Stimulated activated naive CD8-positive, alpha-beta T cell treated with anti-CD3 and anti-CD28 coated beads, Interleukin-15, Interleukin-2, amounts not matched to agents 100 U/mL and 50 U/mL, for 24 hours (primary cell): ENCODE measurements at regions not wholly inside any gene's neighbourhood (a gene's known extent, or its start where the extent isn't known, plus 50 kb on each side); places are given as distances from the start of the nearest gene placed in this dataset.
A peak's percentile ranks its signal among the peaks of the same experiment; 100 is the strongest.

Experiments used
- ATAC-seq: fragments of 150-1000 bp; cut with Tn5 transposase; one replicate; pipeline ENCODE4 v1.10.0; 2021
- DNase-seq: peaks from one replicate; pipeline ENCODE4 v3.0.0; 2021

- DNase-seq (no peak), ATAC-seq (peak; percentile 40)
Measured at GRCh38 chr3:17945018-17945798, 202.8 kb upstream of the TBC1D5 start.

DNA sequence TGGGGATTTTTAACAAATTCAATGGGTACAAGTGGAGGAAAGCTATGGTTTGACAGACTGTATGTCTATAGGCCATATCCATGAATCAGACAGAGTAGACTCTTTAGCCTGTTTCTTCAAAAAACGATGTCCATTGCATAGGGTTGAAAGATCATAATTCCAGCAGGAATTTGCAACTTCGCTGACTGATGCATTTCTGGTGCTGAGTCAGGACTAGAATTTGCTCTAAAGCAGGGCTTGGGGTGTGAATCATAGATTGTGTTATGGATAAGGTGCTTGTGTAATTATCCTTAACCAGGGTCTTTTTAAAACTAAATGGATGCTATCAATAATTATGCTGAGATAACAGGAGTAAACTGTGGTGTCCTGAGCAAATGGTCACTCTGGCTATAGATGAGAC lies 200.4 kb upstream of the TBC1D5 start:
- ATAC-seq (no peak), DNase-seq (no peak)

DNA sequence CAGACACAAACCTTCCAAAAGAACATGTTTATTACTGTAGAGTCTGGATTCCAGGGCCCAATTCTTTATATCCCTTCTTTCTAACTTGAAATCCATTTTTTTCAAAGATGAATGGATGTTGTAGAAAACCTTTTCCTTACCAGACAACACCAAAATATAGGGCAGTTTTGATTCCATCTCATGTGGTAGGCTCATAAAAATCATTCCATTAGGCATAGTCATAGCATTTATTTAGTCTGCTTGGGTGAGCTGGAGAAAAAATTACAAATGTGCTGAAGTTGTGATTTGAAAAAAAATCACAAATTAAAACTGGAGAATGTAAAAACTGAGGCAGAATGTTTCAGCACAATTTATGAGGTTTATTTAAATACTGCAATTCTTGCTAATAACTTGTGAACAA lies 199.3 kb upstream of the TBC1D5 start:
- ATAC-seq (no peak), DNase-seq (no peak)

DNA sequence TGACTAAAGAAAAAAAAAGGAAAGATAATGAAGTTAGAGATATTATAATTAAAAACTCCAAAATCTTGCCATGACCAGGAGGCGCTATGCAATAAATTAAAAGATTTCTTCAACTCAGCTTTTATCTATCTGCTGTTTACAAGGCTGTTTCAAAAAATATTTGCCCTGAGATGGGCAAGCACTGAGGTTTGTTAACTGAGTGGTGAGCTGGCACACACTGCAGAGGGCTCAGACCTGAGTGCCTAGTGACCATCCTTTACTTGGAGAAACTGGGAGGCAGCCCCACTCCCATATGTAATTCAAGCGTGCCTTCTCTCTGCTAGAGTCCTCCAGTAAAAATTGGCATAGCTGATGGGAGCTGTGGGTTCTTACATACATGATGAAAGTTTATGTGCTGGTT lies 198.7 kb upstream of the TBC1D5 start:
- ATAC-seq: no peak

DNA sequence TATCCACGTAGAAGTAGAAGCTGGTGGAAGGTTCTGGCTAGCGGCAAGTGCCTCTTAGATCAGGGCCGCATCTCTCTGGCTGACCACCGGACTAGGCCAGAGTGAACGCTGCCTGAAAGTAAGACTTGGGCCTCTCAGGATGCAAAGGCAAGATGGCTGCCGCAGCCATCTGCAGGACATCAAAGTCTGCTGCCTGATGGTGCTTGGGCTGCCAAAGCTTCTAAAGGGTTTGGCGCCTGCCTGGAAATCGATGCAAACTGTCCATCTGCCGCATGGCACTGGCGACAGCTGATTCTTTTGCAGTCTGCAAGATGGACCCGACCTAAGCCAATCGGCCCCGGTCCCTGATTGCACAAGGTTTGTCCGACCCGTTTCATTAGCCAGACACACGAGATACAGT lies 196.7 kb upstream of the TBC1D5 start:
- DNase-seq (no peak), ATAC-seq (no peak)

More for the DNA sequence above, 198.7 kb upstream of the TBC1D5 start:
- no peak for DNase-seq

DNA sequence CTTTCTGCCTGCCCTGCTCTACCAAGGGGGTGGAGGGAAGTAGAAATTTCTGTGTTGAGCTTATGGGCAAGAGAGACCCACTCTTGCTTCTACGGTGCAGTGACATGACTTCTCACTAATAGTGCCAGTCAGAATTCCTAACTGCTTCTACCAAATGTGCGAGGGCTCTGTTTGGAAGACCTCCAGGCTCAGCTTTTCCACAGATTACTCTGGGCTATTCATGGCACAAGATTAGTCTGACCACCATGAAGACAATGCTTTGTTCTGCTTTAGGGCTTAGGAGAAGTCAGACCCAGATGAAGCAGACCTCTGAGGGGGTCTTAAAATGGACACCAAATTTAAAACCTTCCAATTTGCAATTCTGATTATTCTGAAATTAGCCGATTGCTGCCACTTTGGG lies 195.9 kb upstream of the TBC1D5 start:
- ATAC-seq (no peak), DNase-seq (no peak)

GRCh38 chr3:17936736-17937480 lies 194.5 kb upstream of the TBC1D5 start:
- ATAC-seq: no peak

DNA sequence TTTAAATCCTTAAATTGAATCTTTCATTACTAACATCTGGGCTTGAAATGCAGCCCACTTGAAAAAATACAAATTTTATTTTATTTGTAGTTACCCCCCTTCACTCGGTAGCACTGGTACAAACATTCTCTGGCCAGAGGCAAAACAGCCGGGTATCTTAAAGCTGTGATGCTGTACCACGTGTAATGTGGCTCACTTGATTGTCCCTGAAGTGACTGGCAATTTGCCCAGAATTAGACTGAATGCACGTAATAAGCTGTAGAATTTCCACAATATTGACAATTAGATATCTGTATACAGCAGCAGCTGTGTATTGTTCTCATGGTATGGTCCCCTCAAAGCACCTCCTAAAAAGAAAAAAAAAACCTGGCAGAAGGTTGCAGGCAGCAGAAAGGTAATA lies 192.8 kb upstream of the TBC1D5 start:
- ATAC-seq: no peak

More at GRCh38 chr3:17936736-17937480, 194.5 kb upstream of the TBC1D5 start:
- DNase-seq: no peak

GRCh38 chr3:17932136-17932771 lies 189.8 kb upstream of the TBC1D5 start:
- no peak for DNase-seq
- no peak for ATAC-seq

More for the DNA sequence above, 192.8 kb upstream of the TBC1D5 start:
- no peak for DNase-seq

DNA sequence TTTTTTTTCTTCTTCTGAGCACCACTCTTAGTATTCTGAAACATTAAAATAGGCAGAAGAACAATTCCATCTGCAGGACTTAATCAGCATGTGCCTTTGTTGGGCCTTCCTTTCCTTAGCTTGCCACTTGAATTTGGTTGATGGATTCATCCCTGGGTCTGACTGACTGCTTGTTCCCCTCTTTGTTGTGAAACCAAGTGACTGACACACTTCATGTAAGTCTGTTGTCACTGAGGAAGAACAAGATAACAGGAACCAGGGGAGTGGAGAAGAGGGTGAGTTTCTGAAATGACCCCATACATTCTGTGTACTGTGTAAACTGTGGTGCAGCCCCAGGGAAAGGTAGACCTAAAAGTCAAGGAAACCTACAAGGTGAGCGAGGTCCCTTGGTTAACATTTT lies 188.7 kb upstream of the TBC1D5 start:
- ATAC-seq (no peak), DNase-seq (no peak)

- ATAC-seq (no peak), DNase-seq (no peak)
Measured at GRCh38 chr3:17928502-17929145, 186.2 kb upstream of the TBC1D5 start.

DNA sequence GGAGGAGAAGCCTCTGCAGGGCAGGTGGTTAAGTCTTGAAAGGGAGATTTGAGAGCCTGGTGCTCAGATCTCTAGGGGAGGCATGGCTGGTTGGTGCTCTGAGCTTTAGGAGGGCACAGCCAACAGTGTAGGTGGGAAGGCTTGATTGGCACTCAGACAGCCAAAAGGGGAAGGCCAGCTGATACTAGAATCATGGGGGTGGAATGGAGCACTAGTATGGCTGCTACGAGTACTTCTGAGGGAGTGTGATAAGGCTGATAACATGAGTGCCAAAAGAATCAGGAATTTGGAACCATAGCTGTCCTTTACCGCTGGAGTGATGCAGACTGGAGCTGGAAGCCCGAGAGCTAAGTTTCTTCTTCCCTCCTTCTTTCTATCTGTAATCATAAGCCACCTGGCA lies 184.6 kb upstream of the TBC1D5 start:
- DNase-seq (no peak), ATAC-seq (no peak)

DNA sequence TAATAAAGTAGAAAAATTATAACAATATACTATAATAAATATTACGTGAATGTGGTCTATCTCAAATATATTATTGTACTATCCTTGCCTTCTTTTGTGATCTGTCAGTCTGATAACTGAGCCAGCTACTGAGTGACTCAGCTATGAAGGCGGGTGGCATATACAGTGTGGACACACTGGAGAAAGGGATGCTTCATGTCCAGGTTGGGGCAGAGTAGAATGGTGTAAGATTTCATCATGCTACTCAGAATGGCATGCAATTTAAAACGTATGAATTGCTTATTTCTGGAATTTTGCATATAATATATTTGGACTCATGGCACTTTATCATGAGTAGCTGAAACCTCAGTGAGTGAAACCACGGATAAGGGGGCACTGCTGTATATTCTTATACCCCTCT lies 172.9 kb upstream of the TBC1D5 start:
- no peak for DNase-seq
- no peak for ATAC-seq

DNA sequence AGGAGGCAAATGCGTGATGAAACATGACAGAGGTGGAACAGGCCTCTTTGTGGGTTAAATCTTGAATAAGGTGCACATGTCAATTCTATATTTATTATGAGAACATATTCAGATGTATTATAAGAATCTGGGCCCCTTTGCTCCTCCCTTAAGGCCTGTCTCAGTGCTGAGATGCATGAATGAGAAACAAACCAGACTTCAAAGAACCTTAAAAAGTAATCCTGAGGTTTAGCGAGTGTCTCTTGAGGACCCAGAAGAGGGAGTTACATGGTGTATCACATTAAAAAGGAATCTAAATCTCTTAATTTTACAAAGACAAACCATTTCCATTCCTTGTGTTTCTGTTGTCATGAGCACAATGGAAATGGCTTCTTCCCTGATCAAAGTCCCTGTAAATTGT lies 170.9 kb upstream of the TBC1D5 start:
- DNase-seq (no peak), ATAC-seq (no peak)

- no peak for DNase-seq
- ATAC-seq: no peak
Measured at GRCh38 chr3:17911986-17912760, 169.7 kb upstream of the TBC1D5 start.

DNA sequence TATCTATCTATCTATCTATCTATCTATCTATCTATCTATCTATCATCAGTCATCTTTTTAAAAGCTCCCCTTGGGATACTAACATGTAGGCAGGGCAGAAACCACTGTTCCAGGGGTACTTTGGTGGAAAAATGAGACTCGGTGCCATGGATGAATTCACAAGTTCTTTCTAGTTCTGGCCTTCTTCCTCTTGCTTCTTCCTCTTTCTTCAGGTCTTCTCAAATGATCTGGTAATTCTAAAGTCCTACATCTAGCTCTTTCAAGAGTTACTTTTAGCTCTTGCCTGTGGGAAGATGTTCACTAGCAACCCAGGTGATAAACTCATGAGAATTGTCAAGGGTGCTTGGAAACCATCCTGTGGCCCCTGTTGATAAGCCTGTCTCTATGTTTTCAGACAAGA lies 168.5 kb upstream of the TBC1D5 start:
- DNase-seq (no peak), ATAC-seq (no peak)

DNA sequence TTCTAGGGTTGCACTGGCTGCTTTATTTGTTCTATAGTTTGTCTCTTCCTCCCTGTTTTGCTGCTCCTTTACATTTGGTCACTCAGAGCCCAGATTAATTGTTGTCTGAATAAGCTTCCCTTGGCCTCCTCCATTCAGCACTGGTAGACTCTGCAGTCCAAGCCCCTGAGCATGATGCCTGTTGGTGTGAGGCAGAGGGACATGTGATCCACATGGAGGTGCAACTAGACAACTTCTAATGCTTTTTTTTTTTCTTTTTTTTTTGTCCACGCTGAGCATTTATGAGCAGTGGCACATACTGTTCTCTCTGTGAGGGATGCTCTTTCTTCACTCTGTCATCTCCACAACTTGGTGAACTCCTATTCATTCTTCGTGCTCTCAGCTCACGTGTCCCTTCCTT lies 167.3 kb upstream of the TBC1D5 start:
- DNase-seq (no peak), ATAC-seq (no peak)

DNA sequence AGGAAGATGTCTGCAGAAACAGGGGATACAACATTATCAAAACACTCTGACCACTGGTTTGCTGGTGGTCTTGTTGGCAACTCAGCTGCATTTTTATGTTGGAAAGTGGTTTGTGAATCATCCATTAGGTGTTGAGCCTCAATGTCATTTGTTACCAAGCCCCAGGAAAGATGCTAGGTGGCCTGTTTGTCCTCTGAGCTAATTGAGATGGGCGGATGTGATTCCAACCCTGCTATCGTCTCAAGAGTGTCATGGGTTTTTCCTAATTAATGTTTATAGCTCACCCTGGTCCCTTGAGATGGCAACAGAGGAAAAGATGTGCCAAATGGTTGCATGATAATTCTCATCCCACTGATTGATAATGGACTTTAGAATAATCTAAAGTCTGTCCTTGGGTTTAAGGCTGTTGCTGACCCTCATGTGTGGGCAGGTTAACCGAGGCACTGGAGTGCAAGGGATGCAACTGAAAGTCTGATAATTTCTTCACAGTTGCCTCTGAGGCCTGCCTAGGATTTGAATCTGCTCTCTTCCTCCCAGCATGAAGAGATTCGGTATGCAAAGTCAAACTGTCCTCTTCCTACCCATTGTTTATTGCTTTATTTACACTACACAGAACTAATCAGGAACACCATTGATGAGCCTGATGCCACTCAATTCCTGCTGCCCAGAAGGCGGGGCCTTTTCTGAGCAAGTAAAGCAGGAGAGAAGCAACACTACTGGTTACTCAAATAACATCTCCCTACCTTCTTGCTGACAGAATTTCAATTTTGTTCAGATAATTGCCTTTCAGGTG lies 166.2 kb upstream of the TBC1D5 start:
- DNase-seq: no peak
- no peak for ATAC-seq

- DNase-seq (no peak), ATAC-seq (no peak)
Measured at GRCh38 chr3:17905996-17906395, 163.6 kb upstream of the TBC1D5 start.

GRCh38 chr3:17901893-17902292 lies 159.5 kb upstream of the TBC1D5 start:
- DNase-seq (no peak), ATAC-seq (no peak)

DNA sequence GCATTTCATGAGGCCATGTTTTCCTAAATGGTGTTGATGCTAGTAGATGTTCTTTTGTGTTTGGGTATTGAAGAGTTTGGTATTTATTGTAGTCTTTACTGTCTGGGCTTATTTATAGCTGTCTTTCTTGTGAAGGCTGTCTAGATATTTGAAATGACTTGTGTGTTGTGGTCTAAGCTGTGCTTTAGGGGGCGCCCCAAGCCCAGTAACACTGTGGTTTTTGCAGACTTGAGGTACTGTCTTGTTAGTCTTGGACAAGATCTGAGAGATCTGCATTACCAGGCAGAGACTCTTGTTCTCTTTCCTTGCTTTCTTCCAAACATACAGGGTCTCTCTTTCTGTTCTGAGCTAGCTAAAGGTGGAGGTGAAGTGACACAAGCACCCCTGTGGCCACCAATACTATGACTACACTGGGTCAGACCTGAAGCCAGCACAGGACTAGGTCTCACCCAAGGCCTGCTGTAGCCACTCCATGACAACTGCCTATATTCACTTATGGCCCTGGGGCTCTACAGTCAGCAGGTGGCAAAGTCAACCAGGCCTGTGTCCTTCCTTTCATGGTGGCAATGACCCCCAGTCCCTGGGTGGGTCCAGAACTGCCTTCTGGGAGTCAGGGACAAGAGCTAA lies 152.1 kb upstream of the TBC1D5 start:
- ATAC-seq (peak; percentile 57), DNase-seq (peak; percentile 42)
